GM12878 (cell line): ENCODE measurements at regions not wholly inside any gene's neighbourhood (a gene's known extent, or its start where the extent isn't known, plus 50 kb on each side); places are given as distances from the start of the nearest gene placed in this dataset.

Experiments
- ATAC-seq: fragments of 200-7000 bp; cut with Tn5 transposase; 3 replicates; pipeline ENCODE4 v1.9.1; 2020; ENCODE audit warnings: mild to moderate bottlenecking, moderate library complexity
- BruUV-seq: library from RNA; stranded (reverse); fragments of 400-500 nt; replicated peaks from 2 replicates; lab custom pipeline; 2021; lab: Mats Ljungman, UMichigan
- CTCF ChIA-PET: fragments of 300-600 bp; sonication (Branson Sonifier 250); formaldehyde crosslinking; extraction: SDS; loops from one replicate; lab custom pipeline; 2021; ENCODE audit warnings: inconsistent platforms; lab: Yijun Ruan, JAX
- POLR2A ChIA-PET: fragments of 350-600 bp; formaldehyde crosslinking; extraction: SDS; loops from one replicate; lab custom pipeline; 2021; ENCODE audit warnings: inconsistent platforms; lab: Charles Lee
- RAD21 ChIA-PET: fragments of 300-600 bp; sonication (Branson Sonifier 250); formaldehyde crosslinking; loops from one replicate; lab custom pipeline; 2023; ENCODE audit warnings: antibody characterized with exemption; ENCODE audit not compliant: unreplicated experiment; lab: Charles Lee
- SMC1A ChIA-PET: fragments of 300-600 bp; sonication (Branson Sonifier 250); formaldehyde crosslinking; loops from one replicate; lab custom pipeline; 2023; ENCODE audit not compliant: unreplicated experiment, uncharacterized antibody; lab: Charles Lee
- DNase-seq: peaks from one replicate; pipeline ENCODE4 v3.0.0-alpha.2; 2011; ENCODE audit warnings: low read depth, low spot score
- FAIRE-seq: peaks from 3 replicates; lab custom pipeline; 2011; peaks lifted over from hg19 to GRCh38; lab: Jason Lieb, UNC
- H2AFZ ChIP-seq: 2 replicates; pipeline ENCODE4 v1.6.0; 2011; ENCODE audit warnings: low read depth, low read length, control low read depth; ENCODE audit not compliant: control insufficient read depth
- H3K27ac ChIP-seq: 2 replicates; pipeline ENCODE4 v1.5.1; 2011; ENCODE audit warnings: control low read depth; ENCODE audit not compliant: control insufficient read depth, insufficient read depth
- H3K27me3 ChIP-seq, 2 experiments: replicated peaks in 1 of 2; 2 replicates each; pipeline versions ENCODE4 v1.6.0 to v1.6.1; 2011; ENCODE audit warnings: low read length in 1 of 2; ENCODE audit not compliant: control insufficient read depth in 2 of 2, insufficient read depth in 2 of 2
- H3K36me3 ChIP-seq, 2 experiments: 2 replicates each; pipeline ENCODE4 v1.5.1; 2011; ENCODE audit warnings: low read length in 1 of 2; ENCODE audit not compliant: control insufficient read depth in 2 of 2, insufficient read depth in 2 of 2
- H3K4me1 ChIP-seq: 2 replicates; pipeline ENCODE4 v1.6.1; 2011; ENCODE audit warnings: mild to moderate bottlenecking, low read length, moderate library complexity, mixed read lengths; ENCODE audit not compliant: control insufficient read depth, insufficient read depth
- H3K4me2 ChIP-seq: 2 replicates; pipeline ENCODE4 v1.6.0; 2011; ENCODE audit warnings: control low read depth; ENCODE audit not compliant: control insufficient read depth, insufficient read depth
- H3K4me3 ChIP-seq: fragments of 200-600 bp; sonication (generic); 2 replicates; pipeline ENCODE4 v1.5.1; 2016
- H3K79me2 ChIP-seq: 2 replicates; pipeline ENCODE4 v1.6.0; 2011; ENCODE audit warnings: low read length; ENCODE audit not compliant: control insufficient read depth, insufficient read depth
- H3K9ac ChIP-seq: 2 replicates; pipeline ENCODE4 v1.8.0; 2011; ENCODE audit warnings: low read length, control low read depth, mixed read lengths; ENCODE audit not compliant: control insufficient read depth, insufficient read depth
- H3K9me3 ChIP-seq: replicated peaks from 3 replicates; pipeline ENCODE4 v1.5.1; 2011; ENCODE audit warnings: mild to moderate bottlenecking, low read length; ENCODE audit not compliant: control insufficient read depth, insufficient read depth
- H4K20me1 ChIP-seq: 2 replicates; pipeline ENCODE4 v1.6.0; 2011; ENCODE audit not compliant: control insufficient read depth, insufficient read depth
- BCL3 ChIP-seq: IDR thresholded peaks from 2 replicates; pipeline ENCODE4 v1.6.1; 2011; ENCODE audit warnings: borderline replicate concordance, low read depth, mild to moderate bottlenecking, moderate library complexity, low read length; ENCODE audit not compliant: insufficient read depth, poor library complexity, severe bottlenecking
- ELK1 ChIP-seq: IDR thresholded peaks from 2 replicates; pipeline ENCODE4 v1.6.1; 2012; ENCODE audit warnings: low read depth, low read length, improper control_type of control experiment
- FOXK2 ChIP-seq: fragments of 450-650 bp; IDR thresholded peaks from 2 replicates; pipeline ENCODE4 v1.6.1; 2017; ENCODE audit warnings: mild to moderate bottlenecking, moderate library complexity
- FOXM1 ChIP-seq: IDR thresholded peaks from 2 replicates; pipeline ENCODE4 v1.6.1; 2012; ENCODE audit warnings: low read depth, mild to moderate bottlenecking, inconsistent platforms, low read length, moderate library complexity
- JUNB ChIP-seq: IDR thresholded peaks from 2 replicates; pipeline ENCODE4 v1.6.1; 2016; ENCODE audit warnings: antibody characterized with exemption, mild to moderate bottlenecking
- PBX3 ChIP-seq: IDR thresholded peaks from 2 replicates; pipeline ENCODE4 v1.6.1; 2011; ENCODE audit warnings: mild to moderate bottlenecking, low read depth, low read length, moderate library complexity; ENCODE audit not compliant: insufficient replicate concordance
- RBBP5 ChIP-seq: fragments of 200-600 bp; sonication (generic); conservative IDR thresholded peaks from 2 replicates; pipeline ENCODE4 v1.6.1; 2016
- SMC3 ChIP-seq: IDR thresholded peaks from 2 replicates; pipeline ENCODE4 v1.6.1; 2011; ENCODE audit warnings: low read length, improper control_type of control experiment, borderline replicate concordance
- TCF12 ChIP-seq: IDR thresholded peaks from 2 replicates; pipeline ENCODE4 v1.6.1; 2011; ENCODE audit warnings: low read depth, mild to moderate bottlenecking, low read length
- USF2 ChIP-seq: IDR thresholded peaks from 2 replicates; pipeline ENCODE4 v1.6.1; 2011; ENCODE audit warnings: low read depth, low read length, improper control_type of control experiment, borderline replicate concordance
- YBX1 ChIP-seq: fragments of 450-650 bp; IDR thresholded peaks from 2 replicates; pipeline ENCODE4 v1.6.1; 2016; ENCODE audit warnings: antibody characterized with exemption
- YY1 ChIP-seq: IDR thresholded peaks from 2 replicates; pipeline ENCODE4 v1.6.1; 2011; ENCODE audit warnings: low read depth, mild to moderate bottlenecking, low read length
- WGBS: methylation state at CpG from one replicate; pipeline ENCODE4 v1.1.6; 2016; ENCODE audit warnings: low lambda C conversion rate; ENCODE audit not compliant: insufficient replicate concordance, insufficient coverage; ENCODE audit errors: missing lambda C conversion rate; 5-methylcytosine and 5-hydroxymethylcytosine counted together
- in situ Hi-C: fragments of 300-500 bp; cut with MboI; formaldehyde crosslinking; loops from 9 replicates; pipeline ENCODE4 v1.14.3; 2018; ENCODE audit warnings: mixed read lengths
- intact Hi-C: fragments of 100-400 bp; cut with micrococcal nuclease; formaldehyde crosslinking; loops from one replicate; pipeline ENCODE4 v1.14.2; 2022; ENCODE audit not compliant: unreplicated experiment

- no peaks in the 10 kb centered on the region for H3K36me3 ChIP-seq
- no peaks in the 10 kb centered on the region for H3K4me1 ChIP-seq
- BruUV-seq, result no TSS peak
- no peaks in the 10 kb centered on the region for H3K79me2 ChIP-seq
- no peak overlapping the region for H3K4me3 ChIP-seq
- POLR2A ChIA-PET, result no interaction called here
- CTCF ChIA-PET, result no interaction called here
- H3K9me3 ChIP-seq, result no peaks in the 10 kb centered on the region; the same call in 2 of the 3 replicates
- ATAC-seq, result no peak
- H2AFZ ChIP-seq, result no peak overlapping the region
- no peak for FAIRE-seq
- RAD21 ChIA-PET, result no interaction called here
- no peaks in the 10 kb centered on the region for H4K20me1 ChIP-seq
- intact Hi-C loops (no loop called here), in situ Hi-C loops (no loop called here)
- SMC1A ChIA-PET, result no interaction called here
- H3K9ac ChIP-seq, result no peak overlapping the region
- H3K27me3 ChIP-seq, result no peaks in the 10 kb centered on the region
- no peak for DNase-seq
- TF ChIP-seq RBBP5 (no peak), BCL3 (peak; percentile 50), SMC3 (no peak)
- WGBS, result 32% methylated on average over 28 of the region's 29 CpGs
- no peak overlapping the region for H3K4me2 ChIP-seq
- no peak overlapping the region for H3K27ac ChIP-seq
Measured at GRCh38 chr21:43340491-43341377, 86.2 kb downstream of the SIK1 start.

GRCh38 chr21:43339668-43340067 is 87.3 kb downstream of the SIK1 start:
- Histone ChIP-seq H3K27me3 (no peaks in the 10 kb centered on the region), H3K9me3 (no peaks in the 10 kb centered on the region; the same call in 2 of the 3 replicates), H3K79me2 (no peaks in the 10 kb centered on the region), H3K9ac (no peak overlapping the region), H4K20me1 (no peaks in the 10 kb centered on the region), H2AFZ (no peak overlapping the region), H3K4me1 (no peaks in the 10 kb centered on the region), H3K4me3 (no peak overlapping the region), H3K4me2 (no peak overlapping the region), H3K27ac (no peak overlapping the region), H3K36me3 (no peaks in the 10 kb centered on the region)
- intact Hi-C loops, result no loop called here
- ATAC-seq, result no peak
- no peak for DNase-seq
- ChIA-PET RAD21 (no interaction called here), SMC1A (no interaction called here), POLR2A (no interaction called here), CTCF (interaction anchor here (0.6 kb wide), 1 partner anchor 133 kb away, joined by 3 read pairs; no protein-coding TSS in a partner anchor)
- in situ Hi-C loops, result no loop called here
- 64% methylated on average over 14 of the region's 16 CpGs for WGBS
- no TSS peak for BruUV-seq
- no peak for FAIRE-seq
- TF ChIP-seq JUNB, result no peak
- no peak for TF ChIP-seq RBBP5
- TF ChIP-seq TCF12, result no peak
- no peak for TF ChIP-seq PBX3
- no peak for TF ChIP-seq USF2
- TF ChIP-seq YBX1, result no peak
- TF ChIP-seq FOXM1, result no peak
- TF ChIP-seq ELK1, result no peak
- no peak for TF ChIP-seq YY1
- TF ChIP-seq FOXK2, result no peak
